Mucosa of descending colon (tissue), 3 donors: ENCODE measurements at regions not wholly inside any gene's neighbourhood (a gene's known extent, or its start where the extent isn't known, plus 50 kb on each side); places are given as distances from the start of the nearest gene placed in this dataset.

ENCODE experiments used
- ATAC-seq: fragments of 200-7000 bp; cut with Tn5 transposase; one replicate; pipeline ENCODE4 v1.9.1; 2020; ENCODE audit warnings: mild to moderate bottlenecking, moderate library complexity
- DNase-seq, 3 donors: peaks; one replicate each; pipeline ENCODE4 v3.0.0-alpha.2; 2020
- H3K36me3 ChIP-seq: fragments of 200-600 bp; one replicate; pipeline ENCODE4 v1.8.0; 2021; ENCODE audit warnings: low read depth, mild to moderate bottlenecking
- H3K4me1 ChIP-seq: fragments of 200-600 bp; one replicate; pipeline ENCODE4 v1.8.0; 2021; ENCODE audit warnings: low read depth, mild to moderate bottlenecking
- H3K4me3 ChIP-seq: fragments of 200-600 bp; one replicate; pipeline ENCODE4 v1.8.0; 2021; ENCODE audit warnings: mild to moderate bottlenecking
- H3K9me3 ChIP-seq: fragments of 200-600 bp; one replicate; pipeline ENCODE4 v1.8.0; 2021; ENCODE audit warnings: mild to moderate bottlenecking
- CTCF ChIP-seq: fragments of 200-600 bp; IDR thresholded peaks from one replicate; pipeline ENCODE4 v1.8.0; 2022; ENCODE audit warnings: antibody characterized with exemption, mild to moderate bottlenecking
- intact Hi-C, 2 donors: fragments of 100-400 bp; cut with DNase I in 1 of 2; cut with micrococcal nuclease in 1 of 2; formaldehyde crosslinking; loops; one replicate each; pipeline versions ENCODE4 v1.11.0 to v1.11.1; 2022; cut with DNase I, micrococcal nuclease
- donor health status: DM: no; HTN: no; CAD: no; lungs with moderate emphysema.
- donor health status: DM: no; HTN: no; CAD: no.
- donor health status: DM: no; HTN: yes; CAD: no.

GRCh38 chr10:83952314-83952713 is 187.0 kb upstream of the GHITM start:
- DNase-seq, result peak in 1 of 3 donors; percentile 59
- peak; percentile 91 for ATAC-seq

GRCh38 chr10:83953589-83953988 is 185.7 kb upstream of the GHITM start:
- Histone ChIP-seq H3K4me3 (no peak overlapping the region), H3K4me1 (peaks cover 18% of the 10 kb centered on the region), H3K36me3 (no peaks in the 10 kb centered on the region), H3K9me3 (no peaks in the 10 kb centered on the region)
- no peak for DNase-seq
- no peak for TF ChIP-seq CTCF
- intact Hi-C loops, result no loop called here
- ATAC-seq, result no peak

More at GRCh38 chr10:83952314-83952713, 187.0 kb upstream of the GHITM start:
- H3K4me3 ChIP-seq, result no peak overlapping the region
- intact Hi-C loops, result no loop called here
- H3K4me1 ChIP-seq, result peaks cover 18% of the 10 kb centered on the region
- no peaks in the 10 kb centered on the region for H3K36me3 ChIP-seq
- no peaks in the 10 kb centered on the region for H3K9me3 ChIP-seq
- TF ChIP-seq CTCF, result no peak

GRCh38 chr10:83954193-83954799 is 185.0 kb upstream of the GHITM start:
- intact Hi-C loops, result no loop called here
- Histone ChIP-seq H3K4me1 (peaks cover 18% of the 10 kb centered on the region), H3K9me3 (no peaks in the 10 kb centered on the region), H3K4me3 (no peak overlapping the region), H3K36me3 (no peaks in the 10 kb centered on the region)
- no peak for DNase-seq
- no peak for TF ChIP-seq CTCF
- ATAC-seq, result no peak

GRCh38 chr10:83955406-83955805 is 183.9 kb upstream of the GHITM start:
- no peak for ATAC-seq
- no peak for DNase-seq
- intact Hi-C loops, result no loop called here
- Histone ChIP-seq H3K36me3 (no peaks in the 10 kb centered on the region), H3K4me1 (peaks cover 18% of the 10 kb centered on the region), H3K9me3 (no peaks in the 10 kb centered on the region), H3K4me3 (no peak overlapping the region)
- TF ChIP-seq CTCF, result no peak

GRCh38 chr10:83957168-83957947 is 182.0 kb upstream of the GHITM start:
- intact Hi-C loops, result no loop called here
- no peak for DNase-seq
- no peak for TF ChIP-seq CTCF
- no peak for ATAC-seq
- H3K4me1 ChIP-seq, result peaks cover 7% of the 10 kb centered on the region
- H3K9me3 ChIP-seq, result no peaks in the 10 kb centered on the region
- H3K36me3 ChIP-seq, result no peaks in the 10 kb centered on the region
- no peak overlapping the region for H3K4me3 ChIP-seq
